ENCODE measurements at regions not wholly inside any gene's neighbourhood (a gene's known extent, or its start where the extent isn't known, plus 50 kb on each side); places are given as distances from the start of the nearest gene placed in this dataset.

DNA sequence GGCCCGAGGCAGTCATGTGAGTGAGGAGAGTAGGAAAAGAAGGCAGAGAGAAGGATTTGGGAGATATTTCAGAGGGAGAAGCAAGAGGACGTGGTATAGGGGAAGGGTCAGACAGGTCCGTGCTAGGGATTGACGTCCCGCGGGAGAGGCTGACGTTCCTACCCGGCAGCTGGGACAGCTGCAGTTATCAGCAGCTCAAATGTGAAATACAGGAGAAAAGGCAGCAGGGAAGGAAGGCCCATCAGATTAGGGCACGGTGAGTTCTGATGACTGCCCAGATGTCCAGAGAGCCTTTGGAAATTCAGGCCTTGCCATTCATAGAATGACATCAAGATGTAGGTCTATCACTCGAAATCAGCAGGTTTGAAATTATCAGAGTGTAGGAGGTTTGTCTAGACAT lies 88.4 kb downstream of the IRS2 start:
- TF ChIP-seq, protein P1, sequence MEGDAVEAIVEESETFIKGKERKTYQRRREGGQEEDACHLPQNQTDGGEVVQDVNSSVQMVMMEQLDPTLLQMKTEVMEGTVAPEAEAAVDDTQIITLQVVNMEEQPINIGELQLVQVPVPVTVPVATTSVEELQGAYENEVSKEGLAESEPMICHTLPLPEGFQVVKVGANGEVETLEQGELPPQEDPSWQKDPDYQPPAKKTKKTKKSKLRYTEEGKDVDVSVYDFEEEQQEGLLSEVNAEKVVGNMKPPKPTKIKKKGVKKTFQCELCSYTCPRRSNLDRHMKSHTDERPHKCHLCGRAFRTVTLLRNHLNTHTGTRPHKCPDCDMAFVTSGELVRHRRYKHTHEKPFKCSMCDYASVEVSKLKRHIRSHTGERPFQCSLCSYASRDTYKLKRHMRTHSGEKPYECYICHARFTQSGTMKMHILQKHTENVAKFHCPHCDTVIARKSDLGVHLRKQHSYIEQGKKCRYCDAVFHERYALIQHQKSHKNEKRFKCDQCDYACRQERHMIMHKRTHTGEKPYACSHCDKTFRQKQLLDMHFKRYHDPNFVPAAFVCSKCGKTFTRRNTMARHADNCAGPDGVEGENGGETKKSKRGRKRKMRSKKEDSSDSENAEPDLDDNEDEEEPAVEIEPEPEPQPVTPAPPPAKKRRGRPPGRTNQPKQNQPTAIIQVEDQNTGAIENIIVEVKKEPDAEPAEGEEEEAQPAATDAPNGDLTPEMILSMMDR (IDR thresholded peaks at IDR 0.05): no peak
- TF ChIP-seq POLR2A (IDR thresholded peaks at IDR 0.05): no peak
